ENCODE measurements at regions not wholly inside any gene's neighbourhood (a gene's known extent, or its start where the extent isn't known, plus 50 kb on each side); places are given as distances from the start of the nearest gene placed in this dataset.

DNA sequence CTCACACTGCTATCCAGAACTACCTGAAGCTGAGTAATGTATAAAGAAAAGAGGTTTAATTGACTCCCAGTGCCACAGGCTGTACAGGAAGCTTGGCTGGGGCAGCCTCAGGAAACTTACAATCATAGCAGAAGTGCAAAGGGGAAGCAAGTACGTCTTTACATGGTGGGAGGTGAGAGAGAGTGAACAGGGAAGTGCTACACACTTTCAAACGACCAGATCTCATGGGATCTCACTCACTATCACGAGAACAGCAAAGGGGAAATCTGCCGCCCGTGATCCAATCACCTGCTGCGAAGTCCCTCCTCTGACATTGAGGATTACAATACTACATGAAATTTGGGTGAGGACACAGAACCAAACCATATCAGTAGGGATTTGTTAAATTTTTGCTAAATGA lies 150.4 kb upstream of the NXPH2 start:
- Histone ChIP-seq H3F3A (ENCODE audit: insufficient read depth, low read length) (no peaks in the 10 kb centered on the region), H3K9me2 (ENCODE audit: low read depth, low read length) (no peaks in the 10 kb centered on the region), H3K4me2 (ENCODE audit: low read length) (no peak overlapping the region), H3K36me3 (ENCODE audit: insufficient read depth, low read length) (no peaks in the 10 kb centered on the region), H3K4me3 (ENCODE audit: low read depth, low read length, poor library complexity, severe bottlenecking) (no peak overlapping the region), H3K79me2 (ENCODE audit: insufficient read depth, low read length) (no peaks in the 10 kb centered on the region), H4K20me1 (ENCODE audit: insufficient read depth, low read length) (no peaks in the 10 kb centered on the region), H3K9ac (ENCODE audit: low read length) (no peak overlapping the region), H3K9me3 (ENCODE audit: low read length) (no peaks in the 10 kb centered on the region), H3K27me3 (ENCODE audit: insufficient read depth, low read length) (no peaks in the 10 kb centered on the region), H3K27ac (ENCODE audit: low read depth, low read length, poor library complexity, severe bottlenecking) (no peak overlapping the region), H2AFZ (ENCODE audit: low read length) (no peak overlapping the region), H3K4me1 (ENCODE audit: insufficient read depth, low read length, severe bottlenecking) (no peaks in the 10 kb centered on the region)
- TF ChIP-seq CTCF (IDR thresholded peaks at IDR 0.05; ENCODE audit: low read length), result no peak
- TF ChIP-seq EZH2 (IDR thresholded peaks at IDR 0.05; ENCODE audit: borderline replicate concordance, low read length), result no peak

DNA sequence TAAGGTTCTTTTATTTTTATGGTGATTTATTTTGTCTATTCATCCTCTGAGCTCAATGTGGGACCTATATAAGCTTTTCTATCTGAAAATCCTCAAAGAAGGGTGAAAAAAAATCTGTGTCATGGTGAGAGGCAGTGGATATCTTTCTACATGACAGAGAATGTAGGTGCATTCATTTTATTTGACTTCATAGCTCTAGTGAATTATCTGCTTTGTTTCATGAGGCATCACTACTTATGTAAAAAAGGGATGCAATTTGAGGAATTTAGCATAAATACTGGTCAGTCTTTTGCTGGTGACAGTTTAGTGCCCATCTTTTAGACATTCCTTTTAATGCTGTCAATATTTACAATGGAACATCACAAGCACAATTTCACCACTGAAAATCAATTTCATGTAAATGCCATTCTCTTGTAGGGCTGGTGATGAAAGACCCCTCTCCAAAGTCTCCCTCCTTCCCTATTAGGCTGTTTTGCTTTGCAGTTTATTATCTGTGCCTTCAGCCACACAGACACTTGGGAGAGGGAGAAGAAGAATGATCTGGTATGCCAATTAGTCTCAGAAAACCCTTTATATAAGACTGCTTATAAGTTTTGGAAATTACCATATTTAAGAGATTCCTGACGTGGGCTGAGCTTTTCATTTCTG lies 148.3 kb upstream of the NXPH2 start:
- Histone ChIP-seq H3K4me2 (ENCODE audit: low read length) (no peak overlapping the region), H2AFZ (ENCODE audit: low read length) (no peak overlapping the region), H3K79me2 (ENCODE audit: insufficient read depth, low read length) (no peaks in the 10 kb centered on the region), H3K27ac (ENCODE audit: low read depth, low read length, poor library complexity, severe bottlenecking) (no peak overlapping the region), H3K4me3 (ENCODE audit: low read depth, low read length, poor library complexity, severe bottlenecking) (no peak overlapping the region), H3K4me1 (ENCODE audit: insufficient read depth, low read length, severe bottlenecking) (no peaks in the 10 kb centered on the region), H4K20me1 (ENCODE audit: insufficient read depth, low read length) (no peaks in the 10 kb centered on the region), H3K9ac (ENCODE audit: low read length) (no peak overlapping the region), H3K36me3 (ENCODE audit: insufficient read depth, low read length) (no peaks in the 10 kb centered on the region), H3F3A (ENCODE audit: insufficient read depth, low read length) (no peaks in the 10 kb centered on the region), H3K9me2 (ENCODE audit: low read depth, low read length) (no peaks in the 10 kb centered on the region), H3K27me3 (ENCODE audit: insufficient read depth, low read length) (no peaks in the 10 kb centered on the region), H3K9me3 (ENCODE audit: low read length) (no peaks in the 10 kb centered on the region)
- TF ChIP-seq EZH2 (IDR thresholded peaks at IDR 0.05; ENCODE audit: borderline replicate concordance, low read length) (no peak), CTCF (IDR thresholded peaks at IDR 0.05; ENCODE audit: low read length) (no peak)

GRCh38 chr2:138922973-138923563 lies 142.9 kb upstream of the NXPH2 start:
- no peak overlapping the region for H3K4me2 ChIP-seq (ENCODE audit: low read length)
- H3K9me2 ChIP-seq (ENCODE audit: low read depth, low read length), result no peaks in the 10 kb centered on the region
- no peaks in the 10 kb centered on the region for H4K20me1 ChIP-seq (ENCODE audit: insufficient read depth, low read length)
- H3K9me3 ChIP-seq (ENCODE audit: low read length), result no peaks in the 10 kb centered on the region
- no peak overlapping the region for H3K4me3 ChIP-seq (ENCODE audit: low read depth, low read length, poor library complexity, severe bottlenecking)
- H3K36me3 ChIP-seq (ENCODE audit: insufficient read depth, low read length), result no peaks in the 10 kb centered on the region
- no peak overlapping the region for H2AFZ ChIP-seq (ENCODE audit: low read length)
- no peaks in the 10 kb centered on the region for H3K4me1 ChIP-seq (ENCODE audit: insufficient read depth, low read length, severe bottlenecking)
- H3K9ac ChIP-seq (ENCODE audit: low read length), result no peak overlapping the region
- no peaks in the 10 kb centered on the region for H3K27me3 ChIP-seq (ENCODE audit: insufficient read depth, low read length)
- H3F3A ChIP-seq (ENCODE audit: insufficient read depth, low read length), result no peaks in the 10 kb centered on the region
- H3K79me2 ChIP-seq (ENCODE audit: insufficient read depth, low read length), result no peaks in the 10 kb centered on the region
- no peak overlapping the region for H3K27ac ChIP-seq (ENCODE audit: low read depth, low read length, poor library complexity, severe bottlenecking)
- TF ChIP-seq CTCF (IDR thresholded peaks at IDR 0.05; ENCODE audit: low read length), result peak; percentile 46
- no peak for TF ChIP-seq EZH2 (IDR thresholded peaks at IDR 0.05; ENCODE audit: borderline replicate concordance, low read length)

All from OCI-LY1 (cell line).